Endothelial cell (in vitro differentiated cells): ENCODE measurements at regions not wholly inside any gene's neighbourhood (a gene's known extent, or its start where the extent isn't known, plus 50 kb on each side); places are given as distances from the start of the nearest gene placed in this dataset.
"Not testable (repeated sequence)": the region's sequence is repeated elsewhere in the genome, so short reads cannot be mapped to it uniquely, and the experiment has no call there.

Experiments used
- DNase-seq: peaks from one replicate; pipeline ENCODE4 v3.0.0; 2021; ENCODE audit warnings: low spot score
- H3K27ac Mint-ChIP-seq: one replicate; pipeline ENCODE4 v1.8.0; 2021; ENCODE audit warnings: mixed read lengths, inconsistent platforms; ENCODE audit not compliant: unreplicated experiment
- H3K27me3 Mint-ChIP-seq: one replicate; pipeline ENCODE4 v1.8.0; 2021; ENCODE audit warnings: mild to moderate bottlenecking, moderate library complexity, mixed read lengths, inconsistent platforms; ENCODE audit not compliant: unreplicated experiment
- H3K36me3 Mint-ChIP-seq: one replicate; pipeline ENCODE4 v1.8.0; 2021; ENCODE audit warnings: mild to moderate bottlenecking, low read depth, mixed read lengths, inconsistent platforms; ENCODE audit not compliant: unreplicated experiment
- H3K4me1 Mint-ChIP-seq: one replicate; pipeline ENCODE4 v1.8.0; 2021; ENCODE audit warnings: mild to moderate bottlenecking, mixed read lengths, inconsistent platforms; ENCODE audit not compliant: unreplicated experiment
- H3K4me3 Mint-ChIP-seq: one replicate; pipeline ENCODE4 v1.8.0; 2021; ENCODE audit warnings: mild to moderate bottlenecking, mixed read lengths, inconsistent platforms; ENCODE audit not compliant: unreplicated experiment
- H3K9me3 Mint-ChIP-seq: one replicate; pipeline ENCODE4 v1.8.0; 2021; ENCODE audit warnings: mixed read lengths, inconsistent platforms; ENCODE audit not compliant: unreplicated experiment
- TF ChIP-seq, protein P1 (sequence below): fragments of 200-600 bp; sonication (generic); IDR thresholded peaks from one replicate; pipeline ENCODE4 v1.5.0; 2021; ENCODE audit warnings: antibody characterized with exemption; ENCODE audit not compliant: unreplicated experiment

DNA sequence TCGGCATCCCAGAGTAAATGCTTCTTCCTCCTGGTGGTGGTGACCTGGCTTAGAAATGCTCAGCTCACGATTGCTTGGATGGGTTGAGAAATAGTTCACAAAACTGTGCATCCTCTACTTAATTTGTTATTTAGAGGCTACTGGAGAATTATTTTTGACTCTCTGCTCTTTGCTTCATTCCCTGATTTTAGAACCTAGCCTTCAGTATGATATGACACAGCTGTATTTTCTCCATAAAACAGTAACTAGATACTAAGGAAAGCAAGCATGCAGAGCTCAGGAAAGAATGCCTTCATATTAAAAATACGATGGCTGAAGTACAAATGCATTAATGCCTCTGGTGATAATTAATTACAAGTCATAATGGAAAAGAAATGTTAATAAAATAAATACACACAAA, 602.0 kb upstream of the COBL start:
- no peak overlapping the region for H3K27ac Mint-ChIP-seq
- H3K4me3 Mint-ChIP-seq = no peak overlapping the region
- H3K4me1 Mint-ChIP-seq = no peaks in the 10 kb centered on the region
- H3K9me3 Mint-ChIP-seq = no peaks in the 10 kb centered on the region
- TF ChIP-seq, protein P1, sequence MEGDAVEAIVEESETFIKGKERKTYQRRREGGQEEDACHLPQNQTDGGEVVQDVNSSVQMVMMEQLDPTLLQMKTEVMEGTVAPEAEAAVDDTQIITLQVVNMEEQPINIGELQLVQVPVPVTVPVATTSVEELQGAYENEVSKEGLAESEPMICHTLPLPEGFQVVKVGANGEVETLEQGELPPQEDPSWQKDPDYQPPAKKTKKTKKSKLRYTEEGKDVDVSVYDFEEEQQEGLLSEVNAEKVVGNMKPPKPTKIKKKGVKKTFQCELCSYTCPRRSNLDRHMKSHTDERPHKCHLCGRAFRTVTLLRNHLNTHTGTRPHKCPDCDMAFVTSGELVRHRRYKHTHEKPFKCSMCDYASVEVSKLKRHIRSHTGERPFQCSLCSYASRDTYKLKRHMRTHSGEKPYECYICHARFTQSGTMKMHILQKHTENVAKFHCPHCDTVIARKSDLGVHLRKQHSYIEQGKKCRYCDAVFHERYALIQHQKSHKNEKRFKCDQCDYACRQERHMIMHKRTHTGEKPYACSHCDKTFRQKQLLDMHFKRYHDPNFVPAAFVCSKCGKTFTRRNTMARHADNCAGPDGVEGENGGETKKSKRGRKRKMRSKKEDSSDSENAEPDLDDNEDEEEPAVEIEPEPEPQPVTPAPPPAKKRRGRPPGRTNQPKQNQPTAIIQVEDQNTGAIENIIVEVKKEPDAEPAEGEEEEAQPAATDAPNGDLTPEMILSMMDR = no peak
- no peak for DNase-seq
- H3K27me3 Mint-ChIP-seq = no peaks in the 10 kb centered on the region
- no peaks in the 10 kb centered on the region for H3K36me3 Mint-ChIP-seq

DNA sequence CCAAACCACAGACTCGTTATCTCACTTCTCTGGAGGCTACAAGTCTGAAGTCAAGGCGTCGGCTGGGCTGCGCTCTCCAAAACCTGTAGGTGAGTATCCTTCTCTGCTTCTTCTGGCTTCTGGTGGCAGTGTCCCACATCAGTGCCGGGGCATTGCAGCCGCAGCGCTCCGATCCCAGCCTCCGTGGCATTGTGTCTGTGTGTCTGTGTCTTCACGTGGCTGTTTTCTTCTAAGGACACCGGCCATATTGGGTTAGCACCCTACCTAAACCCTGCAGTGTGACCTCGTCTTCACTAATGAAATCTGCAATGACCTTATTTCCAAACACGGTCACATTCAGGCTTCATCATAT, 584.9 kb upstream of the COBL start:
- no peaks in the 10 kb centered on the region for H3K36me3 Mint-ChIP-seq
- peaks cover 2% of the 10 kb centered on the region for H3K4me1 Mint-ChIP-seq
- TF ChIP-seq, protein P1 = no peak
- H3K27me3 Mint-ChIP-seq = peaks cover 1% of the 10 kb centered on the region
- peak overlapping the region; percentile 24 for H3K27ac Mint-ChIP-seq
- no peak overlapping the region for H3K4me3 Mint-ChIP-seq
- no peak for DNase-seq
- H3K9me3 Mint-ChIP-seq = peaks cover 3% of the 10 kb centered on the region

DNA sequence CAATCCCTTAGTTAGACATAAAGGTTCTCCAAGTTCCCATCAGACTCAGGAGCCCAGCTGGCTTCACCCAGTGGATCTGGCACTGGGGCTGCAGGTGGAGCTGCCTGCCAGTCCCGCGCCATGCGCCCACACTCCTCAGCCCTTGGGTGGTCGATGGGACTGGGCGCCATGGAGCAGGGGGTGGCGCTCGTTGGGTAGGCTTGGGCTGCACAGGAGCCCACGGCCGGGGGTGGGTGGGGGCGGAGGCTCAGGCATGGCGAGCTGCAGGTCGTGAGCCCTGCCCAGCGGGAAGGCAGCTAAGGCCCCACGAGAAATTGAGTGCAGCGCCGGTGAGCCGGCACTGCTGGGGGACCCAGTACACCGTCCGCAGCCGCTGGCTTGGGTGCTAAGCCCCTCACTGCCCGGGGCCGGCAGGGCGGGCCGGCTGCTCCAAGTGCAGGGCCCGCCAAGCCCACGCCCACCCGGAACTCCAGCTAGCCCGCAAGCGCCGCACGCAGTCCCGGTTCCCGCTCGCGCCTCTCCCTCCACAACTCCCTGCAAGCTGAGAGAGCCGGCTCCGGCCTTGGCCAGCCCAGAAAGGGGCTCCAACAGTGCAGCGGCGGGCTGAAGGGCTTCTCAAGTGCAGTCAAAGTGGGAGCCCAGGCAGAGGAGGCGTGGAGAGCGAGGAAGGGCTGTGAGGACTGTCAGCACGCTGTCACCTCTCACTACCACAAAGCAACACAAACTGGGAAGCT, 584.3 kb upstream of the COBL start:
- not testable (repeated sequence) for H3K4me1 Mint-ChIP-seq, H3K9me3 Mint-ChIP-seq, H3K36me3 Mint-ChIP-seq, H3K27ac Mint-ChIP-seq, DNase-seq, H3K4me3 Mint-ChIP-seq, H3K27me3 Mint-ChIP-seq

DNA sequence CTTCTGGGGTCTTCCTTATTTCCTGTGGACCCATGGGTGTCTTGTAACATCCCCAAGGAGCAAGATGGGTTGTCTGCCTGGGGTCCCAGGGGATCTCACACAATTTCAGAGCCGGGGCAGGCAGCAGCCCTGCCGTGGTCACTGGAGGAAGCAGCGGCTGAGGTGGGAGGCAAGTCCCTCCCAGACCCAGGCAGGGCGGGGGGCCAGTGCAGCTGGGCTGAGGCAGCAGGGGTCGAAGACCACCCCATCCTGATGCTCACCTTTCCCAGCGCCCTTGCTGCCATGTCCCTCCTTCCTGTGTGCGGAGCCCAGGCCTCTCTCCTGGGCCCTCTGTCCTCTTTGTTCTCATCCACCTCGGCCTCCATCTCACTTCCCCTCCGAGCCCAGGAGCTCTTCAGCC, 583.0 kb upstream of the COBL start:
- peaks cover 1% of the 10 kb centered on the region for H3K27me3 Mint-ChIP-seq
- no peak overlapping the region for H3K27ac Mint-ChIP-seq
- H3K9me3 Mint-ChIP-seq = peaks cover 3% of the 10 kb centered on the region
- H3K36me3 Mint-ChIP-seq = no peaks in the 10 kb centered on the region
- DNase-seq = no peak
- TF ChIP-seq, protein P1 = no peak
- no peak overlapping the region for H3K4me3 Mint-ChIP-seq
- H3K4me1 Mint-ChIP-seq = no peaks in the 10 kb centered on the region

DNA sequence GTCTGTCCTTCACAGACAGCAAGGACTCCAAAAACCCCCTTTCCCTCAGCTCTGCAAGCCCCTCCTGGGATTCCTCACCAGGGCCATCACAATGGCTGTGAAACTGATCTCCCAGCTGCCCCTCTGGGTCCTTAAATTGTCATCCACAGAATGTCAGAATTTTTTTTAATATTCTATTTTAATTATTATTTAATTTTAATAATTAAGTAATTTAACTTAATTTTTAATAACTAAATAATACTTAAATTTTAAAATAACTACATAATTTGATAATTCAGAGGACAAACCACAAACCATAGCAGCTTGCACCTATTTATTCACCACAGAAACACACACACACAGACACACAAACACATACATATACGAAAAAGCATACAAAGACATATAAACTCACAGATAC, 565.8 kb upstream of the COBL start:
- TF ChIP-seq, protein P1 = no peak
- H3K4me1 Mint-ChIP-seq = no peaks in the 10 kb centered on the region
- H3K4me3 Mint-ChIP-seq = no peak overlapping the region
- H3K27ac Mint-ChIP-seq = no peak overlapping the region
- H3K27me3 Mint-ChIP-seq = no peaks in the 10 kb centered on the region
- no peaks in the 10 kb centered on the region for H3K36me3 Mint-ChIP-seq
- H3K9me3 Mint-ChIP-seq = no peaks in the 10 kb centered on the region
- DNase-seq = no peak
